ENCODE measurements at regions not wholly inside any gene's neighbourhood (a gene's known extent, or its start where the extent isn't known, plus 50 kb on each side); places are given as distances from the start of the nearest gene placed in this dataset.

GRCh38 chr2:71801969-71802368 lies 345.7 kb downstream of the CYP26B1 start:
- H3K9me3 ChIP-seq (ENCODE audit: insufficient read depth, low read depth, low read length) = no peaks in the 10 kb centered on the region
- no peaks in the 10 kb centered on the region for H3K4me1 ChIP-seq (ENCODE audit: control insufficient read depth in 1 of 2, insufficient read depth in 2 of 2, low read length in 2 of 2)
- H2AK5ac ChIP-seq (ENCODE audit: low read length) = no peak overlapping the region
- H3K79me1 ChIP-seq (ENCODE audit: low read length) = no peaks in the 10 kb centered on the region
- no peak overlapping the region for H2BK120ac ChIP-seq (ENCODE audit: insufficient read depth, low read length, poor library complexity)
- no peak overlapping the region for H3K23ac ChIP-seq (ENCODE audit: low read length)
- no peak overlapping the region for H2BK12ac ChIP-seq (ENCODE audit: low read length)
- no CpG with 5 or more reads among the region's 8 CpGs for WGBS (ENCODE audit: extremely low coverage, insufficient coverage, insufficient read length)
- no peak overlapping the region for H3K4ac ChIP-seq (ENCODE audit: low read depth, low read length)
- H3K27me3 ChIP-seq (ENCODE audit: insufficient read depth, low read length) = no peaks in the 10 kb centered on the region
- H2AFZ ChIP-seq (ENCODE audit: insufficient read depth, low read length, poor library complexity) = no peak overlapping the region
- no peak overlapping the region for H4K8ac ChIP-seq (ENCODE audit: low read depth, low read length)
- no peak overlapping the region for H4K12ac ChIP-seq (ENCODE audit: low read depth, low read length)
- H2BK5ac ChIP-seq (ENCODE audit: low read depth, low read length, poor library complexity) = no peak overlapping the region
- H3K36me3 ChIP-seq (ENCODE audit: control insufficient read depth in 1 of 2, insufficient read depth in 2 of 2, low read length in 2 of 2) = no peaks in the 10 kb centered on the region
- no peak overlapping the region for H3K14ac ChIP-seq (ENCODE audit: low read length)
- no peak overlapping the region for H3K27ac ChIP-seq (ENCODE audit: low read depth, low read length)
- no peak overlapping the region for H3K4me3 ChIP-seq (ENCODE audit: low read depth, low read length)
- H3K79me2 ChIP-seq (ENCODE audit: control insufficient read depth, insufficient read depth, low read length, poor library complexity) = no peaks in the 10 kb centered on the region
- H3K18ac ChIP-seq (ENCODE audit: low read length) = no peak overlapping the region
- H3K4me2 ChIP-seq (ENCODE audit: low read length) = no peak overlapping the region
- no peak overlapping the region for H3K9ac ChIP-seq (ENCODE audit: low read length)
- no peak overlapping the region for H4K91ac ChIP-seq (ENCODE audit: low read depth, low read length)
- peak; percentile 21 to 69 for DNase-seq

GRCh38 chr2:71801556-71801955 lies 346.1 kb downstream of the CYP26B1 start:
- H3K23ac ChIP-seq (ENCODE audit: low read length) = no peak overlapping the region
- H3K4ac ChIP-seq (ENCODE audit: low read depth, low read length) = no peak overlapping the region
- no peaks in the 10 kb centered on the region for H3K36me3 ChIP-seq (ENCODE audit: control insufficient read depth in 1 of 2, insufficient read depth in 2 of 2, low read length in 2 of 2)
- no peak for DNase-seq
- H3K27me3 ChIP-seq (ENCODE audit: insufficient read depth, low read length) = no peaks in the 10 kb centered on the region
- no peak overlapping the region for H3K9ac ChIP-seq (ENCODE audit: low read length)
- H2BK120ac ChIP-seq (ENCODE audit: insufficient read depth, low read length, poor library complexity) = no peak overlapping the region
- no peak overlapping the region for H2BK12ac ChIP-seq (ENCODE audit: low read length)
- H2AK5ac ChIP-seq (ENCODE audit: low read length) = no peak overlapping the region
- H4K12ac ChIP-seq (ENCODE audit: low read depth, low read length) = no peak overlapping the region
- no peak overlapping the region for H3K18ac ChIP-seq (ENCODE audit: low read length)
- no peak overlapping the region for H2BK5ac ChIP-seq (ENCODE audit: low read depth, low read length, poor library complexity)
- no peak overlapping the region for H3K4me2 ChIP-seq (ENCODE audit: low read length)
- H3K4me1 ChIP-seq (ENCODE audit: control insufficient read depth in 1 of 2, insufficient read depth in 2 of 2, low read length in 2 of 2) = peaks cover 0 to under 1% of the 10 kb centered on the region in 2 experiments
- H3K4me3 ChIP-seq (ENCODE audit: low read depth, low read length) = no peak overlapping the region
- no peaks in the 10 kb centered on the region for H3K79me2 ChIP-seq (ENCODE audit: control insufficient read depth, insufficient read depth, low read length, poor library complexity)
- no peak overlapping the region for H3K14ac ChIP-seq (ENCODE audit: low read length)
- H2AFZ ChIP-seq (ENCODE audit: insufficient read depth, low read length, poor library complexity) = no peak overlapping the region
- no CpG with 5 or more reads among the region's 3 CpGs for WGBS (ENCODE audit: extremely low coverage, insufficient coverage, insufficient read length)
- no peak overlapping the region for H3K27ac ChIP-seq (ENCODE audit: low read depth, low read length)
- H3K79me1 ChIP-seq (ENCODE audit: low read length) = no peaks in the 10 kb centered on the region
- no peak overlapping the region for H4K8ac ChIP-seq (ENCODE audit: low read depth, low read length)
- no peak overlapping the region for H4K91ac ChIP-seq (ENCODE audit: low read depth, low read length)
- H3K9me3 ChIP-seq (ENCODE audit: insufficient read depth, low read depth, low read length) = no peaks in the 10 kb centered on the region

- no peaks in the 10 kb centered on the region for H3K9me3 ChIP-seq (ENCODE audit: insufficient read depth, low read depth, low read length)
These were observed 346.8 kb downstream of the CYP26B1 start for GRCh38 chr2:71800851-71801250.

DNA sequence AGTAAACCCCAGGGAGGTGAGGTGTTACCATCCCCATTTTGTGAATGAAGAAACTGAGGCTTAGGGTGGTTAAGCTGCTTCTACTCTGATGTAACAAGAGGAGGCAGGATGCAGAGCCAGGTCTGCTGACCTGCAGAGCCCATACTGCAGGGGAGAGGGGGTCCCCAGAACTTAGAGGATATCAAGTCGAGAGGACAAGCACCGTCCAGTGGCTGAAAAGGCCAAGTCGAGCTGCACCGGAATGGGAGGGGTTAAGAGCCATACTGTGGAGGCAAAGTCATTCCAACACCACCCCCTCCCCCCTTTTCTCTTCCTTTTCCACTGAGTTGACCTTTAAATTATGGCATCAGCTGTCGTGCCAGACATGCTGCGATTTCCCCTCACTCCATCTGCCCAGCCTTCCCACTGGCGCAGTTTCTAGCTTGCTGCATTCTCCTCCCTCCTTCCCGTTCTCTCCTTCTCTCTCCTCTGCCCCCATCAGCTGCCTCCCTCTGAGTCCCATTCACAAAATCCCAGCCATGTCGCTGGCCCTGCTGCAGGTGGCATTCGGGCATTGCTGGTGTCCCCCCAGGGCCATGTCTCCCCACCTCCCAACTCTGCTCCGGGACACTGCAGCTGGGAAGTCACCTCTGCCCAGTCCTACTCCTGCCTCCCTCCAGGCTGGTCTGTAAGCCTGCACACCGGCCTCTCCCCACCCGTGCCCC lies 346.9 kb downstream of the DYSF start:
- Histone ChIP-seq H3K23ac (ENCODE audit: low read length) (no peak overlapping the region), H3K14ac (ENCODE audit: low read length) (no peak overlapping the region), H4K91ac (ENCODE audit: low read depth, low read length) (no peak overlapping the region), H3K9me3 (ENCODE audit: insufficient read depth, low read depth, low read length) (no peaks in the 10 kb centered on the region), H2BK5ac (ENCODE audit: low read depth, low read length, poor library complexity) (no peak overlapping the region), H3K18ac (ENCODE audit: low read length) (no peak overlapping the region), H4K12ac (ENCODE audit: low read depth, low read length) (no peak overlapping the region), H3K27me3 (ENCODE audit: insufficient read depth, low read length) (no peaks in the 10 kb centered on the region), H3K4me1 (ENCODE audit: control insufficient read depth in 1 of 2, insufficient read depth in 2 of 2, low read length in 2 of 2) (peaks cover 12 to 14% of the 10 kb centered on the region in 2 experiments), H2AFZ (ENCODE audit: insufficient read depth, low read length, poor library complexity) (no peak overlapping the region), H3K4me3 (ENCODE audit: low read depth, low read length) (no peak overlapping the region), H4K8ac (ENCODE audit: low read depth, low read length) (no peak overlapping the region), H3K36me3 (ENCODE audit: control insufficient read depth in 1 of 2, insufficient read depth in 2 of 2, low read length in 2 of 2) (no peaks in the 10 kb centered on the region), H3K4ac (ENCODE audit: low read depth, low read length) (no peak overlapping the region), H3K79me1 (ENCODE audit: low read length) (no peaks in the 10 kb centered on the region), H2BK12ac (ENCODE audit: low read length) (no peak overlapping the region), H3K27ac (ENCODE audit: low read depth, low read length) (no peak overlapping the region), H2AK5ac (ENCODE audit: low read length) (no peak overlapping the region), H3K4me2 (ENCODE audit: low read length) (no peak overlapping the region), H2BK120ac (ENCODE audit: insufficient read depth, low read length, poor library complexity) (no peak overlapping the region), H3K79me2 (ENCODE audit: control insufficient read depth, insufficient read depth, low read length, poor library complexity) (no peaks in the 10 kb centered on the region), H3K9ac (ENCODE audit: low read length) (no peak overlapping the region)
- no peak for DNase-seq
- WGBS (ENCODE audit: extremely low coverage, insufficient coverage, insufficient read length) = no CpG with 5 or more reads among the region's 13 CpGs

More at GRCh38 chr2:71800851-71801250, 346.8 kb downstream of the CYP26B1 start:
- H3K79me2 ChIP-seq (ENCODE audit: control insufficient read depth, insufficient read depth, low read length, poor library complexity) = no peaks in the 10 kb centered on the region
- H3K27me3 ChIP-seq (ENCODE audit: insufficient read depth, low read length) = no peaks in the 10 kb centered on the region
- H2AFZ ChIP-seq (ENCODE audit: insufficient read depth, low read length, poor library complexity) = no peak overlapping the region
- H3K14ac ChIP-seq (ENCODE audit: low read length) = no peak overlapping the region
- H3K23ac ChIP-seq (ENCODE audit: low read length) = no peak overlapping the region
- no CpG with 5 or more reads among the region's 1 CpG for WGBS (ENCODE audit: extremely low coverage, insufficient coverage, insufficient read length)
- no peak overlapping the region for H3K9ac ChIP-seq (ENCODE audit: low read length)
- no peak overlapping the region for H2AK5ac ChIP-seq (ENCODE audit: low read length)
- no peaks in the 10 kb centered on the region for H3K36me3 ChIP-seq (ENCODE audit: control insufficient read depth in 1 of 2, insufficient read depth in 2 of 2, low read length in 2 of 2)
- H3K4me1 ChIP-seq (ENCODE audit: control insufficient read depth in 1 of 2, insufficient read depth in 2 of 2, low read length in 2 of 2) = peaks cover 6 to 8% of the 10 kb centered on the region in 2 experiments
- no peak overlapping the region for H2BK12ac ChIP-seq (ENCODE audit: low read length)
- no peak overlapping the region for H3K18ac ChIP-seq (ENCODE audit: low read length)
- H3K4me2 ChIP-seq (ENCODE audit: low read length) = no peak overlapping the region
- DNase-seq = no peak
- H3K79me1 ChIP-seq (ENCODE audit: low read length) = no peaks in the 10 kb centered on the region
- no peak overlapping the region for H3K4me3 ChIP-seq (ENCODE audit: low read depth, low read length)
- H2BK120ac ChIP-seq (ENCODE audit: insufficient read depth, low read length, poor library complexity) = no peak overlapping the region
- H2BK5ac ChIP-seq (ENCODE audit: low read depth, low read length, poor library complexity) = no peak overlapping the region
- no peak overlapping the region for H4K12ac ChIP-seq (ENCODE audit: low read depth, low read length)
- H3K27ac ChIP-seq (ENCODE audit: low read depth, low read length) = no peak overlapping the region
- H4K8ac ChIP-seq (ENCODE audit: low read depth, low read length) = no peak overlapping the region
- H4K91ac ChIP-seq (ENCODE audit: low read depth, low read length) = no peak overlapping the region
- H3K4ac ChIP-seq (ENCODE audit: low read depth, low read length) = no peak overlapping the region
